Occipital lobe (tissue), 1 donor: ENCODE measurements at regions not wholly inside any gene's neighbourhood (a gene's known extent, or its start where the extent isn't known, plus 50 kb on each side); places are given as distances from the start of the nearest gene placed in this dataset.

Source experiments
- DNase-seq: peaks from one replicate; lab custom pipeline; 2025; lab: John Stamatoyannopoulos, UW

DNA sequence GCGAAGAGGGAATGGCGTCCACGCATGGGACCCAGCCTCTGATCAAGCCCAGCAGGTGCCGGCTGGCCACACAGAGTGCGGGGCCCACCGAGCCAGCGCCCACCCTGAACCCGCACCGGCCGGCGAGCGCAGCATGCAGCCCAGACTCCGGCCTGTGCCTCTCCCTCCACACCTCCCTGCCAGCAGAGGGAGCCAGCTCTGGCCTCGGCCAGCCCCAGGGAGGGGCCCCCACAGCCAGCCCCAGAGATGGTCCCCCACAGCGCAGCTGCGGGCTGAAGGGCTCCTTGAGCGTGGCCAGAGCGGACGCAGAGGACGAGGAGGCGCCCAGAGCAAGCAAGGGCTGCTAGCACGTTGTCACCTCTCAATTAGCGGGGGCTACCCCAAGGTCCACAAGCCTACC is 904.5 kb downstream of the SLITRK6 start:
- no peak for DNase-seq

DNA sequence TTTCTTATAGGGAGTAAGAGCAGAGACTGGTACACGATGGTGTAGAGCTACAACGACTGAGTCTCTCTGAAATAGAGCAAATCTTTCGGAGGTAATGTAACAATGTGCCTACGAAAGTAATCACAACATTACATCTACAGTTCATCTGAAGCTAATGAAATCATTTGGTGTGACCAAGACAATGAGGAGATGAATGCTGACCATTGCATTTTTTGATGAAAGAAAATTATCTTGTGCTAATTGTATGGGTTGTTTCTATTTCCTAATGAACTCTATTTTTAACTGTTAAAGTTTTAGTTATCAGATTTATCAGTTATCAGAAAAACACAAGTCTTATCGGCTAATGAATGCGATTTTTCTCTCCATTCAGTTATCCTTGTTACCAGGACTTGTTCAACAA is 913.4 kb downstream of the SLITRK6 start:
- no peak for DNase-seq

DNA sequence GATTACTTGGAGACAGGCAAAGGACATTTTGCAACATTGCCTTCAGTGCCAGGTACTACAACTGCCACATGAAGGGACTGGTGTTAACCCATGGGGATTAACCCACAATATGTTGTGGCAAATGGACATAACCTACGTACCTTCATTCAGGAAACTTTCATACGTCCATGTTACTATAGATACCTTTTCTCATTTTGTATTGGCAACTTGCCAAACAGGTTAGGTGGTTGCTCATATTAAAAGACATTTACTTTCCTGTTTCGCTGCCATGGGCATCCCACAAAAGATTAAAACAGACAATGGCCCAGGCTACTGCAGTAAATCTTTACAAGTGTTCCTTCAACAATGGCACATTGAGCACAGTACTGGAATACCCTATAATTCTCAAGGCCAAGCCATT is 925.3 kb downstream of the SLITRK6 start:
- no peak for DNase-seq

DNA sequence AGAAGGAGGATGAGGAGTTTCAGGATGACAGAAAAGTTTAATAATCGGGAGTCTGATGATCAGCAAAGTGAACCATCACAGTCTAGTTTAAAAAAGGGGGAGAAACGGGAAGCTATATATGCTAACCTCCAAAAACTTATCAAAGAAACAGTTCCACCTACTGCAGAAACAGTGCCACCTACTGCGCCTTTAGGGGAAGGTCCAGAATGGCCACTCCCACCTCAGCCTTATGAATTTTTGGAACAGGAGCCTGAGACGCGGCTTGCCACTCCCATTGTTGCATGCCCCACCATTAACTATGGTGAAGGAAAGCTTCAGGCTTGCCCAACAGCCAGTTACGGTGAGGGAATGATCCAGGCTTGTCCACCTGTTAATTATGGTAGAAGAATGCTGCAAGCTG is 929.0 kb downstream of the SLITRK6 start:
- DNase-seq = no peak

DNA sequence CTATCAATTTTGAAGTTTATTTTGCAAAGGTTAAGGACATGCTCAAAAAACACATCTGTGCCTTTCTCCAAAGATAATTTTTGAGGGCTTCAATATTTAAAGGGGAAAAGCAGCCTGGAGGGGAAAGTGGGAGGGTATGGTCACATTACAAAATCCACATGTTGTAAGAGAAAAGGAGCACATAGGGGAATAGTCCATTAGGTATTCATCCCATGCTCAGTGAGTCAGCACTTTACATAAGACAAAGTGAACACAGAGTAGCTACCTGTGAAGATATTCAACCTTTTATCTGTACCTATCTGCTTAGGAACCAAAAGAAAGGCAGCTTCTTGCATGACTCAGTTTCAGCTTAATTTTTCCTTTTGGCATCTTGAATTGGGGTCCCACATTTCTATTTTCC is 932.0 kb downstream of the SLITRK6 start:
- DNase-seq = no peak

DNA sequence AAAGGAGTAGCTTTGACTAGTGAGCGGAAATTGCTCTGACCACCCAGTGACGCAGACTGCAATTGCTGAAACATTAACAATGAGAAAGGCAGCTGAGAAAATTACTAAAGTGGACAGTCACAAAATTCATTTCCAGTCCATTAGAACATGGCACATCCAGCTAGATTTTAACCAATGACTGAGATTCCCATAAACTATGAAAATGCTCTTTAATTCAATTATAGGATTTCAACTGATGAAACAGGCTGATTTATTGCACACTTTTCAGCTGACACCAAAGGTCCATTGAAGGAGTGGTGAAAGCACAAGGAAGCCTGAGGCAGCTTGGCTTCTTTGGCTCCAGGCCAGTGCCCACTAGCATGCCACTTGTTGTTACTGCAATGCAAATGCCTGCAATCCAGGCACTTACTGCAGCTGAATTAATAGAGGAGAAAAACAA is 933.4 kb downstream of the SLITRK6 start:
- DNase-seq = no peak

DNA sequence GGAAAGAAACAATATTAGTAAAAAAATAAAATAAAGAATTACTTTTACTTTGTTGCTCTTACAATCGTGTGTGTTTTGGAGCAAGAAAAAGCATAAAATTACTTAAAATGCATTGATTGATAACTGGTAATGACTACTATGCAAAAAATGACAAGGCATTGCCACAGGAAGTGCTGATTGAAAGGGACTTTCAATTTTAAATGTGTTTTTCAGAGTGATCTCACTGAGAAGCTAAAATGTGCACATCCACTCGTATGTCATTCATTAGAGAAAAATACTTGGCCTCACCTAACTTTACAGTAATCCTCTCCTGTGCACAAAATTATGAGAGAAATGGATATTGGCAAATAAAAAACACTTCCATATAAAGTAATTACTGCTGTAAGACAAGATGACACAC is 934.9 kb downstream of the SLITRK6 start:
- DNase-seq = no peak

DNA sequence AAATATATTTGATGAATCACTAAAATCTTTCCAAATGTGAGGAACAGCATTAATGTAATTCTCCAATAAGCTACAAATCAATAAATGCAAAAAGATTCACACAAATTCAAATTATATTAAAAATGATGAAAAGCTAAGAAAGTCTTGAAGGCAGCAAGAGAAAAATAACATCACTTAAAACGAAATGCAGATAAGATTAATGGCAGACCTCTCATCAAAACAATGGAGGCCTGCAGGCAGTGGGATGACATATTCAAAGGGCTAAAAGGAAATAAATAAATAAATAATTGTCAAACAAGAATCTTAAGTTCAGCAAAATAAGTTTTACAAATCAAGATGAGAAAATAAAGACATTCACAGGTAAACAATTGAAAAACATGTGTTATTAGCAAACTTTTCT is 952.1 kb downstream of the SLITRK6 start:
- no peak for DNase-seq

DNA sequence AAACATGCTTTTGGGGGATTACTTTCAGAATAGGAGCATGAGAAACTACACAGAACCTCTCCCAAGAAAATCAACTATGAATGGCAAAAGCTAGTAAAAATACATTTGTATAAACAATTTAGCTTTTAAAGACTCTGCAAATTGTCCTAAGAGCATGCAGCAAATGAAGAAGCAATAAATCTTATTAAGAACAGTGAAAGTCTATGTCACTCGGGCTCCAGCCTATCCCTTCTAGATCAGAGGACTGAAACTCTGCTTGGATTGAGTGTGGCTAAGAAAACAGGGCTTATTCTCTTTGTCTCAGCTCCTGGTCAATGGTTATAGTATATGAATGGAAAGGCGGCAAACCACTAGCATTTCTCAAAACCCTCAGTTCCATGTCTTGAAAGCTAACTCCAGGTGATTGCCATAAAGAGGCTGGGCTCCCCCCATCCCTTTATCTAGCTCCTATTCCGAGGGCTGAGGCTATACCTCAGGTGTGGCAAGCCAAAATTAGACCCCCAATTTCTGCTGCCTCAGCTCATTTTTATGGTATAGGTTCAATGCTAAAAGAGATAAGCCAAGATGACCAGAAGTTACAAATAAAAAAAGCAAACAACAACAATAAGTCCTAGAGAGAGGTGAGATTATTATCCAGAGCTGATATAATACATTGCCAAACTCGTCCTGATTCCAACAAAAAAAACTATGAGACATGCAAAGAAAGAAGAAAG is 953.2 kb downstream of the SLITRK6 start:
- no peak for DNase-seq

DNA sequence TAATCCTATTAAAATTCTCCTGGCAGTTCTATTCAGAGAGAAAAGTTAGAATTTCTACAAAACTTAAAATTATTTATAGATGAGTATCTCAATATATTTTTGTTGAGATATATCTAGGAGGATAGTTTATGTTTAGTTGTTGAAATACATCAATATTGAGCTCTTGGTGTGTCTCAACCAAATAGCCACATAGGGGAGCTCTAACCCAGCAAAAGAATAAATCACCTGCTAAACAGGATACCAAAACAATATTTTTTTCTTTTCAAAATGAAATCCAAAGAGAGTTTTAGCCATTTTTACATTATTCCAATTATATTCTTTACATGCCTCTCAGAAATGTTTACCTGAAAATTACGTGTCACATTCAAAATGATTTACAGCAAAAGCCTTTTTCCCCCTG is 954.7 kb downstream of the SLITRK6 start:
- no peak for DNase-seq

DNA sequence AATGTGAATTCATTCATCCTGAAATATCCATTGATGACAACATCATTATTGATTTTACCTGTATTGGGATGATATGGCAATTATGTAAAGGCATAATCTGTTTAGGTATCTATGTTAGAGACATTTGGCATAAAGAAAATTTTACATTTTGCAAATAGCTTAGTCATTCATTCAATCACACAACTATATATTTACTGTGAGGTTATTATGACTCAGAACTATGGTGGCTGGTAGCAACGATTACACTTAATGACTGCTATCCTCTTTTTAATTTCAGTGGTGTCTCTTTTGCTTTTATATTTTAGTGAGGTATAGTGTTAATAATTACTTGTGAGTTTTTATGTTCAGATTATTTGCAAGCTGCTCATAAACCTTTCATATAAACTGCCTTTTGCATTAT is 955.9 kb downstream of the SLITRK6 start:
- DNase-seq = no peak

DNA sequence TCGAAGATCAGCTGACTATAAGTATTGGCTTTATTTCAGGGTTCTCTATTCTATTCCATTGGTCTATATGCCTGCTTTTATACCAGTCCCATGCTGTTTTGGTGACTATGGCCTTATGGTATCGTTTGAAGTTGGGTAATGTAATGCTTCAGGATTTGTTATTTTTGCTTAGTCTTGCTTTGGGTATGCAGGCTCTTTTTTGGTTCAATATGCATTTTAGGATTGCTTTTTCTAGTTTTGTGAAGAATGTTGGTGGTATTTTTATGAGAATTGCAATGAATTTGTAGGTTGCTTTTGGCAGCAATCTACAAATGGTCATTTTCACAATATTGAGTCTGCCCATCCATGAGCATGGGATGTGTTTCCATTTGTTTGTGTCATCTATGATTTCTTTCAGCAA is 951.9 kb upstream of the SLITRK1 start:
- no peak for DNase-seq

DNA sequence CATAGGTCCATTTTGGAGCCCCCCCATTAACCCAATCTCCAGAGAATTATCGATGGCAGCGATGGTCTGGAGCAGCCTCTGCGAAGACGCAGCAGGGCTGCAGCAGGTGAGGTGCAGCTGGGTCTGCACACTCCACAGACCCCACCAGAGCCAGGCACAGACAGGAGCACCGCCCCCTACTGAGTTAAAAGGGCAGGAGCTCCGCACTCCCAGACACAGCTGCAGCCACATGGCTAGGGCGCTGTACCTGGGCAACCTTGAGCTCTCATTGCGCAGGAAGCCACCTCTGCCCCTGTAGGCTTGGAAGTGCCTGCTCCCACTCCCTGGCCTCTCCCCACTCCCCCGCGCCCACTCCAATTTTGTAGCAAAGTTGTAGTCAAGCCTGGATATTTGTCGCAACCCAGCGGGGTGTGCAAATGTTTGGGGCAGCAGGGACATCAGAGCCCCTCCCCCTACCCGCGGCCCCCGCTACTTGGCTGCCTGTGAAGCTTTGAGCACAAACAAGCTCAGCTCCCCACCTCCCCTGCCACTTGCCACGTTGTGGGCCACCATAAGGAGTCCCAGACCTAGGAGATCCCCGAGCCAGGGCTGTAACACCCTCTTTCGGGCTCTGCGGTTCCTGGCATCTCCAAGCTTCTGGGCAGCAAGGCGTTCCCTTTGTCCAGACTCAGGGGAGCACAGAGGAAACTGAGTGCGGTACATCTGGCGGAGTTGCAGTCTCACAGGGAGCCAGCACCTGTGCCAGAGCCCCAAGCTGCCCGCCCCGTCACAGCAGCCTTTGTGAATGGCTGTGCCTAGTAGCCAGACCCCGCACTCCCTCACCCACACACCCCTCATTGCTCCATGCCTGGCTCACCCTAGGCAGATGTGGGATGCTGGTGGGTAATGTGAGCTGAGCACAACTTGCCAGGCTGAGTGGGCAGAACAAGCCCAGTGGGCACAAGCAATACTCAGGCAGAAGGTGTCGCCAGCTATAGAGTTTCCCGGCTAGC is 949.7 kb upstream of the SLITRK1 start:
- DNase-seq = no peak

DNA sequence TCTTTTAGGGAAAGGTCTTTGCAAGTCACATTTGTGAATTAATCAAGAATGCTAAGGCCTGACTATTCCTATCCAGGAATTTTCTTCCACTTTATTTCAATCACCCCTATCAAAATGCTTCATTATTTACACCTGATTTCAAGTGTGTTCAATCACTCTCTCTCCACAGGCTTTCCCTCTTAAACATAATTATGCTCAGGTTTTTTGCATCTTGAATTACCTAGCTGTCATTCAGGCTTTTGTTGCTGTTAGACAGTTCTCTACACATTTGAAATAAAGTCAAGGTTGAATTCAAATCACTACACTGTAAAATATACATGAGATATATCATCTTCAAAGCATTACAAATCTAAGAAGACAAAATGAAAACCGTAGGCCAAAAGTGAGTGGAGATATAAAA is 941.3 kb upstream of the SLITRK1 start:
- DNase-seq = no peak

DNA sequence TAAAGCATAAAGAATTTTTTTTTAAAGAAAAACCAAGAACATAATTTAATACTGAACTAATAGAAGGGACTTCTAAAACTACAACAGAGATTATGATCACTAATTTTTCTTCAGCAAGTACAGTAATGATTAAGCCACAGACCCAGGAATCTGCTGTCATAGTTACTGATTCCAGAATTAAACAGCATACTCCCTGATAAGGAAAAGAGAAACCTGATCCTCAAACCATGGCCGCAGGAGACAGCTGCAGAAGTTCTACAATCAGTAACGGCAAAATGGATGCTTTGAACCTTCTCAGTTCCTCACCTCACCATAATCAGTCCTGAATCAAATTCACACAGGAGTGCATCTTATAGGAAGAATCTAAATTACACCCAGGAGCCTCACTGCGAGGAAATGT is 939.0 kb upstream of the SLITRK1 start:
- DNase-seq = no peak

DNA sequence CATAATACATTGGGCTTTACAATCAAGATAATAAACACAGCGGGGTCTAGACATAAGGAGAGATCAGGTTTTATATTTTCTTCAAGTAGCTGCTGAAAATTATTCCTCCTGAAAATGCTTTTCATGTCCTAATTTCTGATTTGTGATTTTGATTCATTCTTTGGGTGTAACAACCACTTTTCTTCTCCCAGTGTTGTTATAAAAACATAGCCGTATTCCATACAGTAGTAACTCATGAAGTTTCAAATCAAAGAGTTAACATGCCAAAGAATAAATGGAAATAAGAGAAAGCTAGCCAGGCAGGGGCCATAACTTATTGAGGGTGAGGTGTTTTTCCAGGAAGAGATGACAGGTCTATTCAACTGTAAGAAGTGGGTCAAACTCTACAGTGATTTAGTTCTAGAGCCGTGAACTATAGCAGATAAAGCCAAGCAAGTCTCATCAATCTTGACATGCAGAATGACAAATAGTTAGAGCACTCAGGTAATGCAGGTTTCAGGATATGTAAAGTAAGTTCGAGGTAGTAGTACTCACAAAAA is 934.4 kb upstream of the SLITRK1 start:
- no peak for DNase-seq

DNA sequence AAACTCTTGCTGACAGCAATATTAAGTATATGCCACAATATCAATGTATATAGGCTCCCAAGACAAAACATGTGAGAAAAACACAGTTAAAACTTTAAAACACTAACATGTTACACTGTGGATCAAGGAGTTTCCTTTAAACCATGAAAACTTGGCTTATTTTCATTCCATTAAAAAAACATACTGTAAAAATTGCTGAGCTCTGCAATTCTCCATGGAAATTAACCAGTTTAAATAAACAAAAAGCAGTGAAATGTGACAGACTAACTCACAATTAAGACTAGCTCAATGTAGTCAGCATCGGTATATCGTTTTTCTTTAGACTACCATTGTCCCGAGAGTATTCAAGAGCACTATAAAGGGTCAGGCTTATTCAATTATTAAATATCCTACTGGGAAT is 930.5 kb upstream of the SLITRK1 start:
- DNase-seq = no peak

DNA sequence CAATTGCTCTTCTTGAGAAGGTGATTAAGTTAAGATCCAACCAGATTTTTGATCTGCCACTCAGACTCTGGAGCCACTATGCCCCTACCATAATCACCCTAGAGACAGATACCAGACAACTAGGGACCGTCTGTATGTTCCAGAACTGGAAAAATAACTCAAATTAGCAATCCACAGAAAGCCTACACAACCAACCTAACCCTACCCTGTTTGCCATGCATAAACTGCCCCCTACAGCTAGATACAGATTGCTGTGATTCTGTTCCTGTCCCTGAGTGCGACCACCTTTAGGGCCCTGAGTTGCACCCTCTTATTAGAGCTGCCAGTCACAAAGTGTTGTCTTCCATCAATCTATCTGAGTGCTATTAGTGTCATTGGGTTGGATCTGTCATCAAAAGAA is 929.8 kb upstream of the SLITRK1 start:
- DNase-seq = no peak

DNA sequence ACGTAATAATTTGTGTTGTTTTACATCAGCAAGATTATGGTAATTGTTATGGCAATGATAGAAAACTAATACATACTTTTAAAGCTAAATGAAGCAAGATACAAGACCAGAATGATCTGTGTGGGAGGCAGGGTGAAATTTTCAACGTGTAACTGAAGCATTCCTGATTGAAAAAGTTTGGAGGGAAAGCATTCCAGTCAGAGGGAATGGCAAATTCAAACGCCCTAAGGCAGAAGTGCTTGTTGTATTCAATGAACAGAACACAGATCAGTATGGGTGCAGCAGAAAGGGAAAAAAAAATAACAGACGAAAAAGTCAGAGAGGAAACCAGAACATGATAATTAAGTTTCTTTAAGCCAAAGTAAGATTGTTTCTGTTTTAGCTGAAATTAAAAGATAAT is 928.5 kb upstream of the SLITRK1 start:
- DNase-seq = no peak

DNA sequence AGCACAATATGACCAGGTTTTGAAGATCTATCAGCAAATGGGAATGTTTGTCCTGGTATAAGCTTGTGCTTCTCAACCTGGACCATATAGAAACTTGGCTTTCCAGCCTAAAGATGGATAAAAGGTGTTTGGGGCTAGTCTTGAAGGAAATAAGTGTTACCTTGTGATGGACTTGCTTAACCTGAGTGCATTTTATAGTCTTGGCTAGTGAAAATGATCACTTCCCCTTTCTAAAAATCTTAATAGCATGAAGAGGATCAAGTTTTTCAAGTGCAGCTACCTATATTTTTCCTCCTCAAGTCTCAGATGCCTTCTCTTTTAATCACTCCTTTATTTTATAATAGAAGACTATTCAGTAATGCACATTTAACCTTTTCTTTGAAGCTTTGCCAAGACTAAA is 919.8 kb upstream of the SLITRK1 start:
- no peak for DNase-seq

DNA sequence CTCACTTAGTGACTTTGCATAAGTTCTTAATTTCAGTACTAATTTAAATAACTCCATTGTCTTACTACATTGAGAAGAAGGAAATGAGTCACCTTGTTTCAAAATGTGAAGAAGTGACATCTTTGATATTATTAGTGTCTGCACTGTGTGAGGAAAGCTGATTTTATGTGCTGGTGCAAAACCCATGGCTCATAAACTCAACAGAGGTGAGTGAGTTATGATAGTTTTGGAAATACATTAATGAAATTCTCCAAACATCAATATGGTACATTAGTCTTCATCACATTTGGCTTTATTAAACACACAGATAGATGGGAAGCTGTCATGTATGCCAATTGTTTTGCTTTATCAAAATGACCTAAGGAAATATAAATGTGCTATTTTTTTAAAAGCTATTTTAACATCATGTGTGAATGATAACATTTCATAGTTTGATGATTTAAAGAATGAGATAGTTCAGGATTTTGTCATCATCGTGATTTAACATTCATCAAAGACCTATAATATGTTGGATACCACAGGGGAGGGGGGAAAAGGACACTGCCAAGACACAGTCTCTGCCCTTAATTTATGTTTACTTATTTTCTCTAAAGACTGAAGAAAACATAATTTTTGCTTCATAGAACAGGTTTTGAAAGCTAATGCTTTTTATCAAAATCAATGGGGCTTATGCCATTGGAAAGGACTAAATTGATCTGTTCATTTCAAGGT is 902.3 kb upstream of the SLITRK1 start:
- no peak for DNase-seq

DNA sequence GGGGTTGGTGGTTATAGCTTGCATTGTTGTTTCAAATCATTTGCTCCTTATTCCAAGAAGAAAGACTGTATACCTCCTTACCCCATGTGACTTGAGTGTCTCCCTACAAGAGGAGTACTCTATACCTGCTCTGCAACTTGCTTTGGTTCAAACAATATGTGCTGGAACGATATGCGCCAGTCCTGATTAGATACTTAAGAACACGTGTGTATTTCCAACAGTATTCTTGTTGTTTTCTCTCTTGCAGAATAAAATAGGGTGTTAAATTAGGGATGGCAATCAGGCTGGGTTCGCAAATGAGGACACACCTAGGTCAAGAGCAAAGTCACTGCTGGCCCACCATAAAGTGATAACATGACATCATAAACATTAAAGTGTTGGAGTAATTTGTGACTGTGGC is 895.0 kb upstream of the SLITRK1 start:
- DNase-seq = no peak
